DMS 273 (cell line): ENCODE measurements at regions not wholly inside any gene's neighbourhood (a gene's known extent, or its start where the extent isn't known, plus 50 kb on each side); places are given as distances from the start of the nearest gene placed in this dataset.

Source experiments
- DNase-seq: peaks from one replicate; lab custom pipeline; 2025; ENCODE audit not compliant: unreplicated experiment; lab: John Stamatoyannopoulos, UW

DNA sequence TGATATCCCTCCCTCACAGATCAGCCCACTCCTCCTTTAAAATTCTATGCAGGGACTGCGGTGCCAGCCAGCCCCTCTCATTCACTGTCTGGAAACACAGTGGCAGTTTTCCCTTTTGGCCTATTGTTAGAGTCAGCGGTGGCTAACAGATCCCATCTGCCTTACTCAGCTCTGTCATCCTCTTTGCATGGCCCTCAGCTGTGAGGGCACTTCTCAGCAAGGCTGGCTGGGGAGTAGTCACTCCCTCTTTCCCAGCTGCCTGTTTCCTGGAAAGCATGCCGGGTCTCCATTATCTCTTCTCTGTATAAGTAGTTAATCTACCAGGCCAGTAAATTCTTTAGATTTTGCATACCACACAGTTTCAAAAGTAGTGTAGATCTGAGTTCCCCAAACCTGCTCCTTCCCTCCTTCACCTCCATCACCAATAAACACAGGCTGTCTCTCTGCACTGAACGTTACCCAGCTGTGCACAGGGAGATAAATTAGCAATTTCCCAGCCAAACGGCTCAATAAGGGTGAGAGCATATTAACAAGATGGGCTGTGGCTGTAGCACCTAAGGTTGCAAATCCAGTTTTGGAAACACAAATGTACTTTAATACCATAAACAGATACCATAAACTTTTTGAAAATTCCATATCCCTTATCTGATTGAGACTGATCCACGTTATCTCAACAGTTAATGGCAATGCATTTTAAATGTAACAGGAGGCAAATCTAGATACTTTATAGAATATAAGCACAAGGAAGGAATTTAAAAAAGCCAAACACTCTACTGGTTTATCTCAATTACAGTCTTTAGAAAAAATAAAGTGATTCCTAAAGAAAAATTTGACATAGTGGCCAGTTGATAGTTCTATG is 229.3 kb downstream of the ANKRD50 start:
- peak; percentile 35 for DNase-seq

GRCh38 chr4:124484008-124484407 is 228.5 kb downstream of the ANKRD50 start:
- DNase-seq, result no peak

- no peak for DNase-seq
Measured at GRCh38 chr4:124484940-124485339, 227.6 kb downstream of the ANKRD50 start.

DNA sequence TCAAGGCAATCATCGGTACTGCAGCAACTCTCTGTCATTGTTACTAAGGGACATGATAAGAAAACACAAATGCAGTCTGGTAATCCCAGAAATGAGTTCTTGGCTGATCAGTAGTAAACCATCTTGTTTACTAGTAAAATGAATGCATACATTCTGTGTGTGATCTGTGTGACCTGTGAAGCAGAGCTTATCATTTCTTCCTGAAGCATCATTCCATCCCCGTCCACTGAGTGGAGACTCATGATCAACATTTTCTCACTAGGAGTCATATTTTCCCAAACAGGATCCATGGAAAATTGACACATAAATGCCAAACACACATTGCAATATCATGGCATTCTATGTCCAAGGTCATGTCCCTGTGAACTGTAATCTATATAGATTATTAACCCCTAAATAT is 226.1 kb downstream of the ANKRD50 start:
- no peak for DNase-seq

GRCh38 chr4:124487651-124488050 is 224.9 kb downstream of the ANKRD50 start:
- no peak for DNase-seq

DNA sequence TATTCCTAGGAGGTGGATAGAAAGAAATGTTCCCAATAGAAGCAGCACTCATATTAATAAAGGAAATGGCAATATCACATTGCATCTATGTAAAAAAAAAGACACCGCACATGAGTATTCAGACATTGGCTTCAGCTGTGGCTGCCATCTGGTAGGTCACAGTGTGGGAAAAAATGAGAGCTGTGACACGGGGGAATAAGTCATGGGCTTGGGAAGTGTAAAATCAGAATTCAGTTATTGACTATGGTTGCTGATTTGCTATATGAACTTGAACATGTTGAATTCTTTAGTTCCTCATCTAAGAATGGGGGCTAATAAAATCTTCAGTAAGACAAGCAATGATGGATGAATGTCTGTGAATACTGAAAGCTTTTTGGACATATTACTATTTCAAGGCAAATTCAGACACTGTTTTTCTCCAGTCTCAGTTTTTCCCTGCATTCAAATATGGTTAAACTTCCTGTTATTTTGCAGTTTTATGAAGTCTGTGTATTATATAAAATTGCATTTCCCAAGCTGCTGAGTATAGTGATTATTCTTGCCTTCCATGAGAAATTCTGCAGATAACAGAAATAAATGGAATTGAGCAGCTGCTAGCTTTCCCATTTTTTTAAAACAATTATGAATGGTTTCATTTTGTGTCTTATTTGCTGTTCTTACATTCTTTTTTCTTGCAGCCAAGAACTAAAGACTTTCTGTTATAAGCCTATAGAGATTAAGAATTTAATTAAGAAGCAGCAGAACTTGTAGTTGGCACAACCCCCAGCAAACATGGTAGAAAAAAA is 221.0 kb downstream of the ANKRD50 start:
- DNase-seq, result peak; percentile 12

GRCh38 chr4:124499261-124499660 is 213.3 kb downstream of the ANKRD50 start:
- DNase-seq, result peak; percentile 33

DNA sequence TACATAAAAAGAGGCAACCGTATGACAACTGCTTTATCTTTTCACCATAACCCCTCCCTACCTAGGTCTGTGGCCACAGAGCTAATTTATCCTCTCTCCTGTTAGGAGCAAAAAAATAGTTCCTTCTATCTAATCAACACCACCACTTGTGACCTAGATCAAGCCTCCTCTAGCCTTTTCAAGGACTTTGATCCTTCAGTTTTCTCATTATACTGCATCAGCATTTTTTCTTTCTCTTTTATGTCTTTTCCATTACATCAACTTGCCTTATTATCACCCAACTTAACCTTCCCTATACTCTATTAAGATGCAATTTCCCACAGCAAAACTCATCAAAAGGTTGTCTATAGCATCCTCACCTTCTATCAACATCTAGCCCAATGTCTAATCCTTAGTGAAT is 211.0 kb downstream of the ANKRD50 start:
- no peak for DNase-seq

- peak; percentile 36 for DNase-seq
Measured at GRCh38 chr4:124504431-124504830, 208.1 kb downstream of the ANKRD50 start.

GRCh38 chr4:124505211-124505610 is 207.3 kb downstream of the ANKRD50 start:
- DNase-seq, result no peak

GRCh38 chr4:124509151-124509550 is 203.4 kb downstream of the ANKRD50 start:
- no peak for DNase-seq

- DNase-seq, result no peak
Measured at GRCh38 chr4:124514588-124514987, 197.9 kb downstream of the ANKRD50 start.

- DNase-seq, result no peak
Measured at GRCh38 chr4:124515591-124515990, 196.9 kb downstream of the ANKRD50 start.

- DNase-seq, result no peak
Measured at GRCh38 chr4:124519196-124519595, 193.3 kb downstream of the ANKRD50 start.

GRCh38 chr4:124523816-124524215 is 188.7 kb downstream of the ANKRD50 start:
- DNase-seq, result no peak

GRCh38 chr4:124525524-124525923 is 187.0 kb downstream of the ANKRD50 start:
- no peak for DNase-seq

GRCh38 chr4:124526331-124526730 is 186.2 kb downstream of the ANKRD50 start:
- DNase-seq, result no peak

GRCh38 chr4:124526769-124527168 is 185.8 kb downstream of the ANKRD50 start:
- DNase-seq, result no peak

- no peak for DNase-seq
Measured at GRCh38 chr4:124527364-124527763, 185.2 kb downstream of the ANKRD50 start.

- DNase-seq, result no peak
Measured at GRCh38 chr4:124529131-124529530, 183.4 kb downstream of the ANKRD50 start.

- DNase-seq, result no peak
Measured at GRCh38 chr4:124530464-124531077, 182.0 kb downstream of the ANKRD50 start.

DNA sequence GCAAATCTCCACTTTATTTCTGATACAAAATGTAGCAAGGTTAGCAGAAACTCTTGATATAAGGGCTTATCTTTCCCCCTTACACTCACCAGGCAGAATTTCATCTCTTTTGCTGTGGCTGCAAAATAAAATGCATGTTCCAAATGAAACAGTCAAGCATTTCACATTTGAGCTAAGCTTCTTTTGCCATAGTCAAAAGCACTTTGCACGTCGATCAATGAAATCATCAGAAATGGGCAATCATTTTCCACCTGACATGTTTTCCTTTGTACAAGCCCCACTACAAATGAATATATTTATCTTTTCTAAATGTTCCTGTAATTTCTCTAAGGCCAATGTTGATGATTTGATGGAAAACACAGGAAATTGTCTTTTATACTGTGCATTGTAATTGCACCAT is 178.4 kb downstream of the ANKRD50 start:
- DNase-seq, result no peak
